ENCODE measurements at regions not wholly inside any gene's neighbourhood (a gene's known extent, or its start where the extent isn't known, plus 50 kb on each side); places are given as distances from the start of the nearest gene placed in this dataset.

DNA sequence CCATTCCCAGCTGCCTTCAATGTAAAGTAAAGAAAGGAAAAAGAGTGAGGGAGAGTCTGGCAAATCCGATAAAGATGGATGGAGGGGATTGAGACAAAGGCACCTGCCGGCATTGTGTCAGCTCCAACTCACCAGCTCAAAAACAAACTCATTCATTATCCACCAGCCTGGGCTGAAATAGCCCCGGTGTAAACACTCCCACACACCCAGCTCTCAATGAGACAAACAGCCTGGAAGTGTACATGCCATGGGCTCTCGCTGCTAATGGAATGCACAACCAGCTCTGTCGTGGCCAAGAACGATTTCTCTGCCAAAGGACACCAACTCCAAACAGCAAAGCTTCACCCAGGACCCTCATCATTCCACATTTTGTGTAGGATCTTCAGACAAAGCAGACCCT lies 89.3 kb upstream of the OPCML start:
- TF ChIP-seq CTCF (IDR thresholded peaks at IDR 0.05; ENCODE audit: borderline replicate concordance, extremely low read depth, low read length, poor library complexity, severe bottlenecking) = no peak
- no peak for TF ChIP-seq EZH2 (IDR thresholded peaks at IDR 0.05; ENCODE audit: borderline replicate concordance, low read depth, low read length, severe bottlenecking)

All from DND-41 (cell line).